Stimulated activated CD4-positive, alpha-beta T cell treated with anti-CD3 and anti-CD28 coated beads, Interleukin-1b, Interleukin-23, amount 100 ng/mL, for 4 hours (primary cell): ENCODE measurements at regions not wholly inside any gene's neighbourhood (a gene's known extent, or its start where the extent isn't known, plus 50 kb on each side); places are given as distances from the start of the nearest gene placed in this dataset.
"Not testable (repeated sequence)": the region's sequence is repeated elsewhere in the genome, so short reads cannot be mapped to it uniquely, and the experiment has no call there.

ENCODE experiments used
- DNase-seq, 2 donors: peaks; one replicate each; pipeline ENCODE4 v3.0.0-alpha.2; 2020; ENCODE audit warnings: low read depth in 2 of 2

- DNase-seq = no peak
These were observed 105.6 kb downstream of the OXSM start for GRCh38 chr3:25895443-25895842.

- DNase-seq = no peak
These were observed 107.1 kb downstream of the OXSM start for GRCh38 chr3:25897019-25897418.

GRCh38 chr3:25899352-25900101 lies 109.6 kb downstream of the OXSM start:
- no peak for DNase-seq

- DNase-seq = no peak
These were observed 110.3 kb downstream of the OXSM start for GRCh38 chr3:25900161-25900560.

GRCh38 chr3:25901796-25902195 lies 111.9 kb downstream of the OXSM start:
- no peak for DNase-seq

GRCh38 chr3:25902586-25902985 lies 112.7 kb downstream of the OXSM start:
- no peak for DNase-seq

- DNase-seq = no peak
These were observed 113.7 kb downstream of the OXSM start for GRCh38 chr3:25903371-25904129.

- no peak for DNase-seq
These were observed 114.3 kb downstream of the OXSM start for GRCh38 chr3:25904206-25904605.

- DNase-seq = no peak
These were observed 116.4 kb downstream of the OXSM start for GRCh38 chr3:25906132-25906906.

GRCh38 chr3:25907081-25907480 lies 117.2 kb downstream of the OXSM start:
- no peak for DNase-seq

GRCh38 chr3:25910105-25910504 lies 120.2 kb downstream of the OXSM start:
- no peak for DNase-seq

GRCh38 chr3:25910997-25911396 lies 121.1 kb downstream of the OXSM start:
- DNase-seq = peak; percentile 27 to 45

GRCh38 chr3:25911525-25912295 lies 121.8 kb downstream of the OXSM start:
- no peak for DNase-seq

GRCh38 chr3:25913179-25913578 lies 123.3 kb downstream of the OXSM start:
- DNase-seq = no peak

- DNase-seq = no peak
These were observed 125.8 kb downstream of the OXSM start for GRCh38 chr3:25915673-25916072.

- no peak for DNase-seq
These were observed 126.4 kb downstream of the OXSM start for GRCh38 chr3:25916321-25916720.

- DNase-seq = not testable (repeated sequence)
These were observed 142.1 kb downstream of the OXSM start for GRCh38 chr3:25931967-25932366.

- no peak for DNase-seq
These were observed 148.9 kb downstream of the OXSM start for GRCh38 chr3:25938566-25939325.

- no peak for DNase-seq
These were observed 151.0 kb downstream of the OXSM start for GRCh38 chr3:25940935-25941334.

GRCh38 chr3:25944329-25944728 lies 154.4 kb downstream of the OXSM start:
- no peak for DNase-seq

- no peak for DNase-seq
These were observed 155.5 kb downstream of the OXSM start for GRCh38 chr3:25945366-25945765.
